T-helper 2 cell treated with Interferon-gamma antibody and Interleukin-4, amounts not matched to agents 100 ng/mL and 5 ng/mL, for 36 hours (primary cell): ENCODE measurements at regions not wholly inside any gene's neighbourhood (a gene's known extent, or its start where the extent isn't known, plus 50 kb on each side); places are given as distances from the start of the nearest gene placed in this dataset.
"Not testable (repeated sequence)": the region's sequence is repeated elsewhere in the genome, so short reads cannot be mapped to it uniquely, and the experiment has no call there.

Source experiments
- intact Hi-C: fragments of 100-400 bp; cut with micrococcal nuclease; formaldehyde crosslinking; loops from one replicate; pipeline ENCODE4 v1.15.1; 2023

DNA sequence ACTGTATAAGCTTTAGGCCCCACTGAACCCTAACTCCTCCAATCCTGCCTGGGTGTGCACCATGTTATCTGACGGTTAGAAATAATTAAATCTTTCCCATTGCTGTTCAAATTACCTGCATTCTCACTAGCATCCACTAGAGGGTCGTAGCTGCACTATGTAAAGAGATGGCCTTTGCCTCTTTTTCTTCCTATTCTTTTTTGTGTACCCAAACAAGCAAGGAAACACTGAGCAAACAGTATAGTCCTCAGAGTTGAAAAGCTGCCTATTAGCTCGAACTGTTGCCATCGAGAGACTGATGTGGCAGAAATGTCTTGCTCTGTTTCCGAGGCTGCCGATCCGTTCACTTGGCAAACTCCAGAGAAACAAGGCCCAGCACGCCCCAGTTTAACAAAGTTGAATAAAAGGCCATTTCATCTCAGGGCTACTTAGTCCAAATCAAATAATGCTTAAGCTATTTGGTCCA lies 163.8 kb upstream of the TRPM3 start:
- intact Hi-C loops, result loop anchor here (1.0 to 10.0 kb wide), 2 partner anchors 480 to 740 kb away; partner anchors contain the start of gene CEMIP2

DNA sequence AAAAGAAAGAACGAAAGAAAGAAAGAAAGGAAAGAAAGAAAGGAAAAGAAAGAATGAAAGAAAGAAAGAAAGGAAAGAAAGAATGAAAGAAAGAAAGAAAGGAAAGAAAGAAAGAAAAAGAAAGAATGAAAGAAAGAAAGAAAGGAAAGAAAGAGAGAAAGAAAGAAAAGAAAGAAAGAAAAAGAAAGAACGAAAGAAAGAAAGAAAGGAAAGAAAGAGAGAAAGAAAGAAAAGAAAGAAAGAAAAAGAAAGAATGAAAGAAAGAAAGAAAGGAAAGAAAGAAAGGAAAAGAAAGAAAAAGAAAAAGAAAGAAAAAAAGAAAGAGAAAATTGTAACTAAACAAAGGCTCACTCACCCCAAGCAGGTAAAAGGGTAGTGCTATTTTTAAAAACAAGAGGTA lies 160.7 kb upstream of the TRPM3 start:
- intact Hi-C loops, result loop anchor here (10.0 kb wide), 1 partner anchor 483 kb away; the partner anchor contains the start of gene CEMIP2

DNA sequence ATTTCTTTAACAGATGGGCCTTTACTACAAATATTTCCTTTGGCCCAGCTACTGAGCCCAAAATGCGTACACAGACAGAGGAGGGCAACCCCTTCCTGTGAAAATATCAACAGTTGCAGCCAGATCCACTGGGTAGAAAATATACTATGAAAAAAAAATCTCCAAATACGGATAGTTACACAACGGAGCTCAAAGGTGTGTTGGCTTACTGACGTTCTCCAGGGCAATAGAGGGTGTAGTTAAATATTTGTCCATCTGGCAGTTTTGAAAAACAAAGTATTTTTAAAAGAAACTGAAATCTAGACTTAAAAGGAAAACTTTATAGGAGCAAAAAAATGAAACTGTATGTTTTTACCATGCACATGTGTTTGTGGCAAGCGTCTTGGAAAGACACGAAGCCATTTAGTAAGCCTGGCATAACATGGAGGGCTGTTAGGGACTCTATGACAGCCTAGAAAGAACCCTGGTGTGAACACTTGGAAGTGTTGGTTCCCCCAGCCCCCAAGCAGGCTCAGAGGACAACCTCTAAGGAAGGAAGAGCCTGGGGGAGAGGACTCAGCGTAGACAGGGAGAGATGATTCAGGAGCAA lies 157.8 kb upstream of the TRPM3 start:
- intact Hi-C loops, result no loop called here

DNA sequence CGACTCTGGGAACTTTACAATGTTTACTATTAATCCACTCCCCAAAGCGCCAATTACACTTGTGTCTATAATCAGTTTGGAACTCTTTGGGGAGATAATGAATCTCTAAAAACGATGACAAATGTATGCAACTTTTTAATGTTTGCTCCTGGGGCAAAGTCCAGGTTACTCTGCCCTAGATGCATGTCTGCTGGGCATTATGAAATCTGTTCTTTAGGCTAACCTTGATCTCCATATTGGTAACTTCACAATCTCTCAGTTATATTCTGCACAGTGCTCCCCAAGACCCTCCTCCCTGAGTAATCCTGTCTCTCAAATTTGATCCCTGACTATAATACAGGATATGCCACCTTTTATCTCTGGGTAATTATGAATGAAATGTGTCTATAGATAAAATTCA lies 152.2 kb upstream of the TRPM3 start:
- intact Hi-C loops, result no loop called here

DNA sequence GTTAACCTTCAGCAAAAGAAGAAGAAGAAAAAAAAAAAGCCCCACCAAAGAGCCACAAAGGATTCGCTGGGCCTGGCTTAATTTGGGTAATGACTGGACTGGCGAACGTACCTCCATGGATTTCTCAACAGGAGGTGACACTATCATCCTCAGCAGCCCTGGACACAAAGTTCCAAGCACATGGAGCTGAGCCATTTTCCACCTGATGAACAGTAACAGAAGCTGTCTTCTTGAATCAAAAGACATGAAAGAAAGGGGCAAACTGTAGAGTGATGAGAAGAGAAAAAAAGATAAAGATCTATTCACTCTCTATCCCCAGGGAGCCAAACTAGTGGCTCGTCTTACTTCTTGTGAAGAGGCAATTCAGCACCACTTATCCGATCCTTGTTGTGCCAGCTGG lies 150.2 kb upstream of the TRPM3 start:
- intact Hi-C loops, result no loop called here

DNA sequence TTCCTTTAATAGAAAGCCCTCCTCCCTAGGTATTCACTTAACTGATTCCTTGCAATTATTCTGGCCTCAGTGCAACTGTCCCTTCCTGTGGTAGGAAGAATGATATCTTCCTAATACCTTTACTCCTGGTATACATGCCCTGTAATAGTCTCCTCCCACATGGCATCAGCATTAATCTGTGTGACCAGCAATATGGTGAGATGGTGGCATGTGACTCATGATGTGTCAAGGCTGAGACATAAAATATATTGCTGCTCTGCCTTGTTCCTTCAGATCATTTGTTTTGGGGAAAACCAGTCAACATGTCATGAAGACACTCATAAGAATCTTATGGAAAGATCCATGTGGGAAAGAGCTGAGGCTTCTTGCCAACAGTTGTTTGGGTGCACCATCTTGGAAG lies 149.1 kb upstream of the TRPM3 start:
- intact Hi-C loops, result no loop called here

DNA sequence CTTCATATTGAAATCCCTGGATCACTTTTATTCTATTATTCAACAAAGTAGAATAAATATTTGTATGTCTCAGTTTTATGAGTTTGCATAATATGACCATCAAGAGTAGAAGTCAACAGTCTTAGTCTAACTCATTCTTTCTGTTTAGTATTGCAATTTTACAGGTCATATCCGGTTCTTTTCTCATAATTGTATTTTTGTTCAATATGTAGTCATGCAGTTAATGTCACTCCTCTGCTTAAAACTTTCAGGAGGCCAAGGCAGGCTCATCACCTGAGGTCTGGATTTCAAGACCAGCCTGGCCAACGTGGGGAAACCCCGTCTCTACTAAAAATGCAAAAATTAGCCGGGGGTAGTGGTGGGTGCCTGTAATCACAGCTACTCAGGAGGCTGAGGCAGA lies 148.4 kb upstream of the TRPM3 start:
- intact Hi-C loops, result no loop called here

DNA sequence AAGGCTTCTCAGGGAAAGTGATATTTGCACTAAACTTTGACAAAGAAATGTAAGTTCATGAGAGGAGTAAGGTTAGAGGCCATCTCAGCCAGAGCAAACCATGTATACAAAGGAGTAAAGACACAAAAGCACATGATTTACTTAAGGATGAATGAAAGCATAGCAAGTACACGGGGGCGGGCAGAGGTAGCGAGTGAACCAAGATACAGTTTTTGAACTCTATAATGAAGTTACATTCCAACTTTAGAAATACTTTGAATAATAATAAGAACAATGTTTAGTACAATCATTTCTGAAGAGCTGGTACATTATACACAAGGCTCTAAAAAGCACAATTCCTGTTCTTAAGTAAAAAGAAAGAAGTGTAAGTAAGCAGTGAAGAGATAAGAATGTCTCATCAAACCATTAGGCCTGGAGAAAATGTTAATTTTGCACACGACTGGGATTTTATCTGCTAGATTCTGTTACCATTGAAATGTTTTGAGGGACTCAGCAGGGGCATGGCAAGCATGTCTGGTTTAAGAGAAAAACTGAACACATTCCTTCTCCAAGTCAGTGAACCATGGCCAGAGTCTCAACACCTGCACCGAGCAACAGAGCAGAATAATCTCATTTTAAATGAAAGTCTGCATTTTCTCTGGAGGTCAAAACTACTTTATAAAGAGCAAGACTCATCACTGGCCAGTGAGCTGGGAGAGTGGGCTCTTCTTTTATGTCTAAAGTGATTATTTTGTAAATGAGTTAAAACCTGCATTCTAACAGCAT lies 147.6 kb upstream of the TRPM3 start:
- intact Hi-C loops, result no loop called here

DNA sequence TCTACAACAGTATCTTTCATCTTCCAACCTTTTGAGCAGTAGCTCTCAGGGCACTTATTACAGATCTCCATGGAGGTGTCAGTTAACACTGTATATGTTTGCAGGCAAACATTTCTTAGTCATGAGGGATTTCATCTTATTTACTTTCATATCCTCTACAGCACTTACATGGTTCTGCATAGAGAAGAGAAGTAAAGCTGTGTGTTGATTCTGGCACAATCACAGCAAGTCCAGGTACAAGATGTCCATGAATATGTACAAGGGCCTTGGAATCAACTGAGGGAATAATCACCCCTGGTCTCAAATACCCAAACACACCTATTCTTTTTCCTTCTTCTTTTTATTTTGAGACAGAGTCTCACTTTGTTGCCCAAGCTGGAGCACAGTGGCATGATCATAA lies 142.0 kb upstream of the TRPM3 start:
- intact Hi-C loops, result no loop called here

DNA sequence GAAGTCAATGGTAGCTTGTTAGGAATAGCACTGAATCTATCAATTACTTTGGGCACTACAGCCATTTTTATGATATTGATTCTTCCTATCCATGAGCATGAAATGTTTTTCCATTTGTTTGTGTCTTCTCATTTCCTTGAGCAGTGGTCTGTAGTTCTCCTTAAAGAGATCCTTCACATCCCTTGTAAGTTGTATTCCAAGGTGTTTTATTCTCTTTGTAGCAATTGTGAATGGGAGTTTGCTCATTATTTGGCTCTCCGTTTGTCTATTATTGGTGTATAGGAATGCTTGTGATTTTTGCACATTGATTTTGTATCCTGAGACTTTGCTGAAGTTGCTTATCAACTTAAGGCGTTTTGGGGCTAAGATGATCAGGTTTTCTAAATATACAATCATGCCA lies 139.0 kb upstream of the TRPM3 start:
- intact Hi-C loops, result not testable (repeated sequence)

DNA sequence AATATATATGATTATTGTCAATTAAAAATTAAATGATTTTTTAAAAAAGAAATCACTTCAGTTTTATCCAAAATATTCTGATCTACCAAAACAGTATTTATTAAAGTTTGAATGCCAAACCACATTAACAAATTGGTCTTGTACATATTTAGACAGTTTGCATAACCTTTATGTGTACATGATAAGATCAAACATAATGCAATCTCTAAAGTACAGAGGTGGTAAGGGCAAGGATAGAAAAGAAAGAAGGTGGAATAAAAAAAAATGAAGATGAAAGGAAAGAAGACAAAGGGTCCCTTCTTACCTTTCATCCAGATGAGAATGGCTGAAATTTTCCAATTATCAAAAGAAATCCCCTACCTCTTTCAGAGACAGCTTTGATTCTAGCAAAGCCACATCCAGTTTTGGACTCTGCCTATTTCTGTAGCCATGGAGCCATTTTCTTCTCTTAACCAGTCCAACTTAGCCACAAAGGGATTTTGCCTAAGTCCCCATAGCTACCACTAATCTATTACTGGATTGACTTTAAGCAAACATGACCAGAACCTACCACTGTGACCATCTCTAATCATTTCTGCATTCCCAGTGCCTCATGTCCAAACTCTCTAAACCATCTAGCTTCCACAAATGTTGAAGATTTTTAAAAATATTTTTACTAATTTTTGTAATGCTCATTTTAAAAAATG lies 133.3 kb upstream of the TRPM3 start:
- intact Hi-C loops, result no loop called here

DNA sequence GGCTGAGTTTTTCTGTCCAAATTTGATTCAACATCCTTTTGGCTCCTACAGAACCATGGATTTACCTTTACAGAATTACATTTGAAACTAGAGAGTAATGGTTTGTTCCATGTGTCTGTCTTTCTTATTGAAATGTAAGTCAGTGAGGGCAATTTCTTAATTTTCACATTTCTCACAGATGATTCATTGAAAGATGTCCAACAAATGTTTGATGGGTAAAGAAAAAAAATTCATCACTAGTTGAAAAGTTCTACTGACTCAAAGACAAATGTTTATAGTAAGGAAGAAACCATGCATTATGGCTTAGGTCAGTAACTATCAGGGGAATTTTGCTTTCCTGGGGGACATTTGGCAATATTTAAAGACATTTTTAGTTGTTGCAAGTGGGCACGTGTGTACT lies 131.6 kb upstream of the TRPM3 start:
- intact Hi-C loops, result no loop called here

DNA sequence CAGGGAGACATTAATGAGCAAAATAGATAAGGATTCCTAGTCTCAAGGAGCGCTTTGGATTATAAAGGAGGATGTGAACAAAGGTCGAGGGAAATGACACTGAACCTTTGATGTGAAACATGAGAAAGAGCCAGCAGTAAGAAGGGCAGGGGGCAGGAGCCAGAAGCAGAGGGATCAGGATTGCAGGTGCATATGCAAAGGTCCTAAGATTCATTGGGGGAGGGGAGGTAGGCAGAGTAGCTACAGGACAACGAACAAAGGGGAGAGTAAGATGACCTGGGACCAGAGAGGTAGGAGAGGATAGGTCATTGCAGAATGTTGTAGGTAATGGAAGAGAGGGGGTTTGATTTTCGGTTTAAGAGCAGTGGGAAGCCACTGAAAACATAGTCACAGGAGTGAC lies 129.2 kb upstream of the TRPM3 start:
- intact Hi-C loops, result no loop called here

DNA sequence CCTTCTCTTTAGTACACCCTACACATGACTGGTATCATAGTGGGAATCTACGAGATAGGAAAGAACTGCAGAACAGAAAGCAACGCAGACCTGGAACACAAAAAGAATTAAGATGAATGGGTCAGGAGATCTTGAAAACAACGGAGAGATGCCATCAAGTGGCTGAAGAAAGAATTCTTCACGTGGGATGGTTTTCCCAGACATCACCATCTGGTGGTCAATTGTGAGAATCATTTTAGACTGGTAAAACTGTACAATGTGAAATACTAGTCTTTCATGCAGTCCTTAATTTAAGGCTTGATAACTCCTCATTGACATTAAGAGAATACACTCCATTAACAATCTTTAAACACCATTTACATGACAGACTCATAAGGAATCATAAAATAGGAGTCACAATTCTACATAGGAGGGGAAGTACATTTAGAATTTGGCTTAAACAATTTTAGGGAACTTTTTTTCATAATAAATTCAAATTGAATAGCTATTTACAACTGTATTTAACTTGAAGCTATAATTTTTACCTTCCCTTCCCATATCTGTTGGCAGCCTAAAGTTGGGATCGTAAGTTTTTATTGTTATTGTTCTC lies 128.4 kb upstream of the TRPM3 start:
- intact Hi-C loops, result loop anchor here (1.0 kb wide), 1 partner anchor 610 kb away; no protein-coding TSS in a partner anchor

DNA sequence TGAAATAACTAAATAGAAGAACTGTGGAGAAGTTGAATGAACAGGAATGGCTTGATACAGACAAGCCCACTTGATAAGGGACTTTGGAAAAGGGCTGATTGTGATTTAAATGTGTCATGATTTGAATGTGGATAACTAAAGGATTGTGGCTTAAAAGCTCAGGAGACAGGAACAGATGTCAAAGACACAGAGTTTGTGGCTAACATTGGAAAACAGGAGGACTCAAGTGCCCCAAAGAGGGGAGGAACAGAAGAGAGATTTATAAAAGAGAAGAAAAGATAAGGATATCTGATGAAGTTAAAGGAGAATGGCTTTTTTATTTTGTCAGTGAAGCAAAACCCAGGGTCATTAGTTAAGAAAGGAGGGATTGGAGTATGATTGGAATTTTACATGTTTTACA lies 124.2 kb upstream of the TRPM3 start:
- intact Hi-C loops, result no loop called here

DNA sequence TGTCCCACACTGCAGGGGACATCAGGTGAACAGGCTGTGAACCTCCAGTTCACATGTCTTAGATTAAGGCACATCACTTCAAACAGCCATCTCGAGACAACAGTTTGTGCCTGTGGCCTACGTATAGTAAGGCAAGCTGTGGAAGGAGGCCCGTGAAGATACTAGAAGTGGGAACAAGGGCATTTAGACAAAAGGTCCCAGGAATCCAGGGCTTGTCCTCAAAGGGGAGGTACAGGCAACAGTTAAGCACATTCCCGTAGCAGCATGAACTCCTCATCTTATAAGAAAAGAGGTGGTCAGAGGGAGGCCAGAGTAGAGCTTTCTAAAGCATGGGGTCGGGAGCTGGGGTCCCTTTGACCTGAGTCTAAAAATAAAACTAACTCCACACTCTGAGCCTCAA lies 122.5 kb upstream of the TRPM3 start:
- intact Hi-C loops, result no loop called here

DNA sequence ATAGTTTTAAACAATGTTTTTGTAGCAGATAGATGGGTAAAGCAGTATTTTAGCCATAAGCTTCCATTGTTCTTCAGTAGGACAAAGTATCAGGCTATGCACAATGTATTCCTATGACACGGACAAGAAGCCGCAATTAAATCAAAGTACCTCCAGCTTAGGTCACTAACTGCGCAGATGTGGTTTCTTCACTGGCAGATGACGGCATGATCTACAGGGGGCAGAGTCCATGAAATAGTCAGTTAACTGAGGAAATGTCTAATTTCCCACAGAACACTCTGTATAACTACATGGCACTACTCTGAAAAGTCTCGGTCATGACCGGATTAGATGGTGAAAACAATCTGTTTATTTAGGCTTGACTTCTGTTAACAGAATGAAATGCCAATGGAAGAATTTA lies 120.7 kb upstream of the TRPM3 start:
- intact Hi-C loops, result no loop called here

DNA sequence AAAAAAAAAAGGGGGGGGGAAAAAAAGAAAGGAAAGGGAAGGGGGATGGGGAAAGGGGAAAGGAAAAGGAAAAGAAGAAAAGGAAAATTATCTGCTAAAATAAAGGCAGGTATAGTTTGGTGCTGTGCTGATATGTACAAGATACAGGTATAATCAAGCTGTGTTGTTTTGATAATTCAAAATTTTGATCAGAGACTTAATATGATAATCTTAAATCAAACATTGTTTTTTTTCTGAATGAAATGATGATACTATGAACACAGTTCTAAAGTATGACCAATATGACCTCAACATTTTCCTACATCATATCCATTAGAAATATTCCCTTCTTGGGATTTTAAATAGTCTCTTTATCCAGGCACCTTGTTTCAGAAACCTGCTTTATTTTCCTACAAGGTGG lies 115.6 kb upstream of the TRPM3 start:
- intact Hi-C loops, result no loop called here

DNA sequence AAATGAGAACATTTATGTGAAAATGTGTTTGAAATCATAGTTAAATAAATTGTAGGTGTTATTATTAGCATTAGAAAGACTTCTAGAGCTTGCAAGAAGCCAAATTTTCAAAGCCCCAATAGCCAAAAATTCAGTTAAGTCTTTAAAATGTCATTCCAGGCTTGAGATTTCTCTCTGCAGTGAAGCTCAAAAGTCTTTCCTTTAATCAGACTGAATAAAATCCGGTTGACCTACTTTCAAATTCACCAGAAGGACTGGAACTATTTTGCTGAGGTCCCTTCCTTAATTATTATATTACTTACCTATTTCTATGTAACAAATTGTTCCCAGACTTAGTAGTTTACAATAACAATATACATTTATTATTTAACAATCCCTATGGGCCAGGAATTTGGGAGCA lies 112.2 kb upstream of the TRPM3 start:
- intact Hi-C loops, result no loop called here

DNA sequence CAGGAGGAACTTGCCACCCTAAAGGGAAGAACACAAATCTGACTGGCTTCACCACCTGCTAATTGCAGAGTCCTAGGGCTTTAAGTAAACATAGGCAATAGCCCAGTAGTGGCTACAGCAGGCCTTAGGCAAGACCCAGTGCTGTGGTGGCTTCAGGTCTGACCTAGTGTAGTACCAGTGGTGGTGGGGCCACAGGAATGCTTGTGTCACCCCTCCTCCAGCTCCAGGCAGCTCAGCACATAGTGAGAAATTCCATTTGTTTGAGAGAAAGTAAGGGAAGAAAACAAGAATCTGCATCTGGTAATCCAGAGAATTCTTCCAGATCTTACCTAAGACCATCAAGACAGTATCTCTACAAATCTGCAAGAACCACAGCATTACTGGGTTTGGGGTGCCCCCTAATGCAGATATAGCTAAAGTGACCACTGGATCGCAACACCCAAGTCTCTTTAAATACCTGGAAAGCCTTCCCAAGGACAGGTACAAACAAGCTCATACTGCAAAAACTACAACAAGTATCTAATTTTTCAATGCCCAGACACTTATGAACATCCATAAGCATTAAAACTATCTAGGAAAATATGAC lies 102.6 kb upstream of the TRPM3 start:
- intact Hi-C loops, result no loop called here

DNA sequence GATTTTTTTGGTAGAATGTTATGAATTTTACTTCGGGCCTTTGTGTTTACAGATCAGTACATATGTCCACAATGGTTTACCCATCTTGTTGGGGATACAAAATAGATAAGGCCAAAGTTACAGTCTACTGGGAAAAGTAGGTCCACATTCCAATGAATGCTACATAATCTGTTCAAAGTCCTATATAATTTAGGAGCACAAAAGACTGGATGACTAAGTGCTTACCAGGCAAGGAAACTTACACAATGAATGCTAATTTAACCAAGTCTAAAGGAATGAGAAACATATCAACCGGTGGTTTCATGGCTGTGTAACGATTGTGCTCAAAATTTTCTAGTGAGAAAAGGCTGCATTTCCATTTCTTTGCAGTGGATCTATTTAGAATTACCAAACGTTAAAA lies 97.4 kb upstream of the TRPM3 start:
- intact Hi-C loops, result no loop called here

DNA sequence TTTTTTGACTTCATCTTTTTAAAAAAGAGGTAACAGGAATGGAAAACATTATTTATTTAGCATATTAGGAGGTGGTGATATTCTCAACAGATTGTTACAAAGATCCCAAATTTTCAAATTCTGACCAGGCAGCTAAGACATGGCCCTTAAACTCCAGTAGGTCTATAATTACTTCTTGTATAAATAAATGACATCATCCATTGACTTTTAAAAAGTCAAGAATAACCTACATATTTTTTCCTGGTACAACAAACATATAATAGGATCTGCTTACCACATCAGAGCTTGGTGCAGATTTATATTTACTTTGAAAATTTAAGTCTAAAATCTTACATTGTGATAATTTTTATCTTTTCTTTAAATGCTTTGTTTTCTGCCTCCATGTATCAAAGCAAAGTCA lies 92.2 kb upstream of the TRPM3 start:
- intact Hi-C loops, result no loop called here
